HCT116 (cell line): ENCODE measurements at regions not wholly inside any gene's neighbourhood (a gene's known extent, or its start where the extent isn't known, plus 50 kb on each side); places are given as distances from the start of the nearest gene placed in this dataset.

Experiments
- CTCF ChIP-seq, 3 experiments: fragments of 200-600 bp in 1 of 3; sonication (generic) in 1 of 3; IDR thresholded peaks in 2 of 3; conservative IDR thresholded peaks in 1 of 3; 2 replicates each; pipeline ENCODE4 v1.5.1; 2012 to 2017; ENCODE audit warnings: low read depth in 2 of 3, low read length in 2 of 3, antibody characterized with exemption in 1 of 3, borderline replicate concordance in 1 of 3, control low read depth in 1 of 3, mild to moderate bottlenecking in 1 of 3, mixed read lengths in 1 of 3, mixed run types in 1 of 3, moderate library complexity in 1 of 3; ENCODE audit not compliant: insufficient read depth in 1 of 3
- POLR2A ChIP-seq: IDR thresholded peaks from 2 replicates; pipeline ENCODE4 v1.7.0; 2011; ENCODE audit warnings: borderline replicate concordance; ENCODE audit not compliant: insufficient read depth, insufficient read length; ENCODE audit errors: extremely low read depth
- POLR2AphosphoS5 ChIP-seq: IDR thresholded peaks from 2 replicates; pipeline ENCODE4 v1.6.1; 2011; ENCODE audit warnings: mild to moderate bottlenecking, low read depth, low read length, moderate library complexity
- TCF7L2 ChIP-seq: IDR thresholded peaks from 2 replicates; pipeline ENCODE4 v1.7.0; 2011; ENCODE audit warnings: borderline replicate concordance, inconsistent platforms; ENCODE audit not compliant: insufficient read depth, insufficient read length; ENCODE audit errors: extremely low read depth
- ZFX ChIP-seq: fragments of 450-650 bp; IDR thresholded peaks from 2 replicates; pipeline ENCODE4 v1.6.1; 2017
- ZNF274 ChIP-seq: fragments of 200-500 bp; sonication (Bioruptor generic); IDR thresholded peaks from 2 replicates; pipeline ENCODE4 v1.6.1; 2014; ENCODE audit warnings: mild to moderate bottlenecking, low read depth, low read length, inconsistent platforms
- TF ChIP-seq, protein P1 (sequence below): IDR thresholded peaks from 2 replicates; pipeline ENCODE4 v1.6.1; 2012; ENCODE audit warnings: low read depth

- TF ChIP-seq ZFX (no peak), CTCF (IDR thresholded peaks at IDR 0.05 in 2 of 3, conservative IDR thresholded peaks at IDR 0.05 in 1 of 3; ENCODE audit: borderline replicate concordance in 1 of 3, insufficient read depth in 1 of 3, low read depth in 2 of 3, low read length in 2 of 3) (peak in 2 of 3 experiments; percentile 25 to 27; a peak in 3 of 6 replicates), POLR2AphosphoS5 (no peak), POLR2A (no peak), TCF7L2 (no peak), ZNF274 (no peak)
- TF ChIP-seq, protein P1, sequence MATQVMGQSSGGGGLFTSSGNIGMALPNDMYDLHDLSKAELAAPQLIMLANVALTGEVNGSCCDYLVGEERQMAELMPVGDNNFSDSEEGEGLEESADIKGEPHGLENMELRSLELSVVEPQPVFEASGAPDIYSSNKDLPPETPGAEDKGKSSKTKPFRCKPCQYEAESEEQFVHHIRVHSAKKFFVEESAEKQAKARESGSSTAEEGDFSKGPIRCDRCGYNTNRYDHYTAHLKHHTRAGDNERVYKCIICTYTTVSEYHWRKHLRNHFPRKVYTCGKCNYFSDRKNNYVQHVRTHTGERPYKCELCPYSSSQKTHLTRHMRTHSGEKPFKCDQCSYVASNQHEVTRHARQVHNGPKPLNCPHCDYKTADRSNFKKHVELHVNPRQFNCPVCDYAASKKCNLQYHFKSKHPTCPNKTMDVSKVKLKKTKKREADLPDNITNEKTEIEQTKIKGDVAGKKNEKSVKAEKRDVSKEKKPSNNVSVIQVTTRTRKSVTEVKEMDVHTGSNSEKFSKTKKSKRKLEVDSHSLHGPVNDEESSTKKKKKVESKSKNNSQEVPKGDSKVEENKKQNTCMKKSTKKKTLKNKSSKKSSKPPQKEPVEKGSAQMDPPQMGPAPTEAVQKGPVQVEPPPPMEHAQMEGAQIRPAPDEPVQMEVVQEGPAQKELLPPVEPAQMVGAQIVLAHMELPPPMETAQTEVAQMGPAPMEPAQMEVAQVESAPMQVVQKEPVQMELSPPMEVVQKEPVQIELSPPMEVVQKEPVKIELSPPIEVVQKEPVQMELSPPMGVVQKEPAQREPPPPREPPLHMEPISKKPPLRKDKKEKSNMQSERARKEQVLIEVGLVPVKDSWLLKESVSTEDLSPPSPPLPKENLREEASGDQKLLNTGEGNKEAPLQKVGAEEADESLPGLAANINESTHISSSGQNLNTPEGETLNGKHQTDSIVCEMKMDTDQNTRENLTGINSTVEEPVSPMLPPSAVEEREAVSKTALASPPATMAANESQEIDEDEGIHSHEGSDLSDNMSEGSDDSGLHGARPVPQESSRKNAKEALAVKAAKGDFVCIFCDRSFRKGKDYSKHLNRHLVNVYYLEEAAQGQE = no peak
These were observed 56.6 kb upstream of the PRDM11 start for GRCh38 chr11:45089676-45090499.
